CD4-positive, alpha-beta T cell treated with Interleukin-17A for 4 hours (primary cell): ENCODE measurements at regions not wholly inside any gene's neighbourhood (a gene's known extent, or its start where the extent isn't known, plus 50 kb on each side); places are given as distances from the start of the nearest gene placed in this dataset.
"Not testable (repeated sequence)": the region's sequence is repeated elsewhere in the genome, so short reads cannot be mapped to it uniquely, and the experiment has no call there.

Source experiments
- DNase-seq: peaks from one replicate; pipeline ENCODE4 v3.0.0-alpha.2; 2020; ENCODE audit warnings: mixed read lengths

GRCh38 chr10:91091780-91092179, 128.7 kb upstream of the PCGF5 start:
- no peak for DNase-seq

GRCh38 chr10:91096274-91096673, 124.2 kb upstream of the PCGF5 start:
- no peak for DNase-seq

- no peak for DNase-seq
Observed at GRCh38 chr10:91097313-91097712, 123.2 kb upstream of the PCGF5 start.

GRCh38 chr10:91098021-91098420, 122.4 kb upstream of the PCGF5 start:
- DNase-seq: not testable (repeated sequence)

GRCh38 chr10:91103384-91104192, 116.9 kb upstream of the PCGF5 start:
- no peak for DNase-seq

GRCh38 chr10:91104193-91105041, 116.0 kb upstream of the PCGF5 start:
- no peak for DNase-seq

GRCh38 chr10:91105269-91105668, 115.2 kb upstream of the PCGF5 start:
- DNase-seq: no peak

GRCh38 chr10:91108820-91109219, 111.6 kb upstream of the PCGF5 start:
- DNase-seq: no peak

- no peak for DNase-seq
Observed at GRCh38 chr10:91111060-91111459, 109.4 kb upstream of the PCGF5 start.

GRCh38 chr10:91115618-91116390, 104.7 kb upstream of the PCGF5 start:
- DNase-seq: no peak

GRCh38 chr10:91117505-91117904, 103.0 kb upstream of the PCGF5 start:
- no peak for DNase-seq

GRCh38 chr10:91120348-91120747, 100.1 kb upstream of the PCGF5 start:
- no peak for DNase-seq

- no peak for DNase-seq
Observed at GRCh38 chr10:91123261-91123660, 97.2 kb upstream of the PCGF5 start.

GRCh38 chr10:91124016-91124415, 96.4 kb upstream of the PCGF5 start:
- no peak for DNase-seq

- DNase-seq: no peak
Observed at GRCh38 chr10:91126471-91126870, 94.0 kb upstream of the PCGF5 start.

- DNase-seq: no peak
Observed at GRCh38 chr10:91127341-91128082, 93.0 kb upstream of the PCGF5 start.

GRCh38 chr10:91135113-91135512, 85.3 kb upstream of the PCGF5 start:
- no peak for DNase-seq

- DNase-seq: no peak
Observed at GRCh38 chr10:91137011-91137643, 83.3 kb upstream of the PCGF5 start.

GRCh38 chr10:91137822-91138221, 82.6 kb upstream of the PCGF5 start:
- DNase-seq: no peak

GRCh38 chr10:91140995-91141549, 79.4 kb upstream of the PCGF5 start:
- no peak for DNase-seq

GRCh38 chr10:91144961-91145360, 75.5 kb upstream of the PCGF5 start:
- no peak for DNase-seq

GRCh38 chr10:91146146-91146545, 74.3 kb upstream of the PCGF5 start:
- DNase-seq: no peak
